ENCODE measurements at regions not wholly inside any gene's neighbourhood (a gene's known extent, or its start where the extent isn't known, plus 50 kb on each side); places are given as distances from the start of the nearest gene placed in this dataset.

DNA sequence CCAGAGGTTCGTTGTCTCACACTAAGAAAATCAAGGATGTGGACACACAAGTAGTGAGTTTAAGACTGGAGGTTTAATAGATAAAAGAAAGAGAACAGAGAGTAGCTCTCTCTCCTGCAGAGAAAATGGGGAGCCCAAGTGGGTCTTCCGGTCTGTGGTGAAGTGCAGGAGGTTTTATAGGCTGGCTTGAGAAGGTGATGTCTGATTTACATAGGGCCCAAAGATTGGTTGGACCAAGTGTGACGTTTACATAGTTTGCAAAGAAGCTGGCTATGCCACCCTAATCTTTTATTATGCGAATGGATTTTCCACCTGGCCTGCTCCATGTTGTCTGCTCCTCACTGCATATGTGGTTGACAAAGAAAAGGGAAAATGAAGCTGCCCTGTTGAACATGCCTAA is 430.4 kb upstream of the TRIB2 start:
- no peak for DNase-seq (ENCODE audit: low read depth)

- DNase-seq (ENCODE audit: low read depth) = no peak
Measured at GRCh38 chr2:12287220-12287751, 429.4 kb upstream of the TRIB2 start.

DNA sequence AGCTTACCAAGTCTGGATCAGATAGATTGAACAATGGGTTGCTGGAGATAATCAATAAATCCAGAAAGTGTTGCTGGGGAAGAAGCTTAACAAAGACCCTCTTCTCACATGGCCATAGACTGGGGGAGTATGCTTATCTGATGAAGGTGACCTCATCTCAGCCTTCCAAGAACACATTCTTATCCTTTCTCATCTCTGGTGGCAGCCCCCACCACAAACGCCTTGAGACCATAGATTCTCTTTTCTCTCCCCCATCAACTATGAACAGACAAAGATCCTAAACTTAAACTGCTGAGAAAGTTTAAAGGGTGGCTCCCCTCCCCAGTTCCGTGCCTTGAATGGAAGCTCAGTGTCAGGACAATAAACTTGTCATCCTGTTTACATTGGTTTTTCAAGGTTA is 428.7 kb upstream of the TRIB2 start:
- DNase-seq (ENCODE audit: low read depth) = no peak

- DNase-seq (ENCODE audit: low read depth) = no peak
Measured at GRCh38 chr2:12289120-12289802, 427.5 kb upstream of the TRIB2 start.

GRCh38 chr2:12291303-12291702 is 425.4 kb upstream of the TRIB2 start:
- no peak for DNase-seq (ENCODE audit: low read depth)

- no peak for DNase-seq (ENCODE audit: low read depth)
Measured at GRCh38 chr2:12293874-12294273, 422.9 kb upstream of the TRIB2 start.

DNA sequence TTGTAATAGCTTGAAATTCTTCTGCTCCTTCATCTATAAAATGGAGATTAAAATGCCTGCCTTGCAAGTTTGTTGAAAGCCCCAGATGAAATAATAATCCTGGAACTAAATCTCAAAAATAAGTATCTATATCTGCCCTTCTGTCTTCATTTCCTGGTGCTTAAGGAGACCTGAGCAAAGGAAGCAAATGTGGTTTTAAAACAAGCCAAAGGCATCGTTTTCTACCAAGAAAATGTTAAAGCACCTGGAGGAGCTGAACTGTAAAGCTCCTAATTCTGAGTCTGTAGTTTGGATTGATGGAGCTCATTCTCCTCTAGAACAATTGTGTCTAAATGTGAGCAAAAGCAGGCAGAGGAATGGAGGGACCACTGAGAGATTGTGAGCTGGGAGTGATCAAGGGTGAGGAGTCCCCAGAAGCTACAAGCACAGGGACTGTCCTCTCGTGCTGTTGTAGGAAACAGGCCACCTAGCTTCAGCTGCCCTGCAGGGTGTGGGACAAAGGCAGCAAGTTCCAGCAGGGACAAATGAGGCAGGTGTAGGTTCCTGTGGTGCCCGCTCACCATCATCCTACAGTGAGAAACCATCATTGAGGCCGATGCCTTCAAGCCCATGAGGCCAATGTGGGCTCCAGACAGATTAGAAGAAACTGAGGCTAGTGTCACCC is 420.7 kb upstream of the TRIB2 start:
- no peak for DNase-seq (ENCODE audit: low read depth)

DNA sequence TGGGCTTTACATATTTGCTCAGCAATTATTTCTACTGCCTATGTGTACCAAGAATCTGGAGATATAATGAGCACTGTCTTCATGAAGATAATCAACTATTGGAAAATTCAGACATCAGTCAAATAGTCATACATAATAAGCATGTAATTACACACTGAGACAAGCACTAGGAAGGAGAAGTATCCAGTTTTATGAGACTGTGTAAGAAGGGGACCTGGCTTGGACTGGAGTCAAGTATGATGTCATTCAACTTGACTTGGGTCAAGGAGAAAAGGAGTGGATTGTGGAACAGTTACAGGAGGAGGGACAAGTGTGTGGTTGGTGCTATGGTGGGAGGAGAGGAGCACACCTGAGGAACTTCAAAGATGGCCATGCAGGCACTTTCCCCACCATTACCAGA is 419.8 kb upstream of the TRIB2 start:
- no peak for DNase-seq (ENCODE audit: low read depth)

GRCh38 chr2:12298352-12298751 is 418.4 kb upstream of the TRIB2 start:
- no peak for DNase-seq (ENCODE audit: low read depth)

- DNase-seq (ENCODE audit: low read depth) = no peak
Measured at GRCh38 chr2:12299431-12299830, 417.3 kb upstream of the TRIB2 start.

DNA sequence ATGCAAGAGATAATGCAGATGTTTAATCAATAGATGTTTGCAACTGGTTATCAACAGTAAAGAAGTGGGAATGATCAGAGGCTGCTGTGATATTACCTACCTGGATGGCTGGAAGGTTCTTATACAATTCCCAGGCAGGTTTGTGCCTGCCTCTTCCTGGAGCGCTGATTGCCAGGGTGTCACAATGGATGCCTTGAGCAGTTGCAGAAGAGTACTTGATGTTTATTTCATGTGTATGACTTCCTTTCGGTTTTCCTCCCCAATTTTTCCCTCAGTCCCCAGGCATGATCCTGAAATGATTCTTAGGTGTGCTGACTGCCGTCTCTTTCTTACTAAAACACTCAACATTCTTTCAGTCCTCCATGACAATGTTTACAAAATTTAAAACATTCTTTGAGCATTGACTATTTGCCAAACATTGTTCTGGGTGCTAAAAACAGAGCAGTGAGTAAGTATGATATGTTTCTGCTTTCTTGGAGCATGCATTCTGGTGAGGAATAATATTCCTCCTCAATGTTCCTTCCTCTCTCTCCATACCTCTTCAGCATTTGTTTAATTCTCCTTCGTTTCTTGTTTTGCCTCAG is 416.6 kb upstream of the TRIB2 start:
- DNase-seq (ENCODE audit: low read depth) = no peak

DNA sequence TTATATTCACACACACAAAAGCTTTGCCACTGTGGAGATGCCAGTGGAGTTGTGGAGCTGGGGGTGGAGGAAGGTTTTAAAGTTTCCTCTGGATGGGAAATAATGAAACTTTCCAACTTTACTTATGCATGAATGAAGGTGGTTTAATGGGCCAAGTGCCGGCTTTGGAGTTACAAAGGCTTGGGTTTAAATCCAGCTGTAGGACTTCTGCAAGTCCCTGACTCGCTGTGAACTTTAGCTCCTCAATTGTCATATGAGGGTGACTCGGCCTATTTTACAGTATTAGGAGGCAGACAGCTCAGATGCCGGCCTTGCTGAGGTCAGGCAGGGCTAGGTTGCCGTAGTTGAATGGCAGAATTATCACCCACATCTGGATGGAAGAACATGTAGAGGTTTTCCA is 415.8 kb upstream of the TRIB2 start:
- DNase-seq (ENCODE audit: low read depth) = no peak

GRCh38 chr2:12302140-12302539 is 414.6 kb upstream of the TRIB2 start:
- no peak for DNase-seq (ENCODE audit: low read depth)

DNA sequence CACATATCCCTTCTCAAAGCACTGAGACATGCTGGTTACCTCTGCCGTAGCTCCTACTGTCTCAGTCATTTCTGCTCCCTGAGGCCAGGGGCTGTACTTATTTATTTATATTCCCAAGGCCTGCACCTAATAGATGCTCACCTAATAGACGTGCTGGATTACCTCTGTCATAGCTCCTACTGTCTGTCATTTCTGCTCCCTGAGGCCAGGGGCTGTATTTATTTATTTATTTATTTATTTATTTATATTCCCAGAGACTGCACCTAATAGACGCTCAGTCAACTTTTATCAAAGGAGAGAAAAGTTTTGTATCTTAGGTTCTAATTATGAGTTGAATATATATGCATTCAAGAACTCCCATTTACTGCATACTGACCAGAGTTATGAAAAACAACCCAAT is 414.0 kb upstream of the TRIB2 start:
- DNase-seq (ENCODE audit: low read depth) = no peak

DNA sequence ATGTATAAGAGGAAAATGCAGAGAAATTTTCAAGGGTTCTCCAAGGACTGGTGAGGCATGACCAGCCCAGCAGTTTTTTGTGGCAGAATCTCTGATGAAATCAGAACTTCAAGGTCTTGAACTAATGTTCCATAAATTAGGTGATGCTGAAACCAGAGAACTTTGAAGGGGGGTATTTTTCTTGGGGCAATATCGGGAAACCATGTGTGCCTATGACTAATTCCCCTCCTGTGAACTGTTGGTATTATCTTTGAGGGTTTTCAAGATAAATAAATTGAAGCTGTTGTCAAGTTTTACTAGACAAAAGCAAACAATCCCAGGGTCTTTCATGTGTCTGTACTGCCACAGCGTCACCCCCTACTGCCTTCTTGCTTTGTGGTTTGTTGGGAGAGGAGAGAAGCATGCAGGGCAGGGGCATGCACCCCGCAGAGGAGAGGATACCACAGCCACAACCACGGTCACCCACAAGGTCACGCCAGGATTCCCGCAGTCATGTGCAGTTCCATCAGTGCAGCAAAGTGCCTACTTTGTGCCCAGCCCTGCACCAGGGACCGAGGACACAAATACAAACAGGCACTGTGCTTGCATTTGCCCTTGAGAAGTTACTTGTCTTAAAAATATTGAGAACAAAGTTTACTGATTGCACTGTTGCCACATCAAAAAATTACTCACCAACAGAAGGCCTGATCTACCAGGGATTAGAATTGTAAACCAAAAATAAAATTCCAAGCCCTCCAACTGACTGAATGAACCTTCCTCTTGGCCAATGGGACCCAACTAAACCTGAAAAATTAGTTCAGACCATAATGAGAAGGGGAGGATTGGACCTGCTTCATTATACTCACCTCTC is 413.3 kb upstream of the TRIB2 start:
- DNase-seq (ENCODE audit: low read depth) = no peak

GRCh38 chr2:12304564-12305171 is 412.1 kb upstream of the TRIB2 start:
- no peak for DNase-seq (ENCODE audit: low read depth)

- no peak for DNase-seq (ENCODE audit: low read depth)
Measured at GRCh38 chr2:12305931-12306330, 410.8 kb upstream of the TRIB2 start.

DNA sequence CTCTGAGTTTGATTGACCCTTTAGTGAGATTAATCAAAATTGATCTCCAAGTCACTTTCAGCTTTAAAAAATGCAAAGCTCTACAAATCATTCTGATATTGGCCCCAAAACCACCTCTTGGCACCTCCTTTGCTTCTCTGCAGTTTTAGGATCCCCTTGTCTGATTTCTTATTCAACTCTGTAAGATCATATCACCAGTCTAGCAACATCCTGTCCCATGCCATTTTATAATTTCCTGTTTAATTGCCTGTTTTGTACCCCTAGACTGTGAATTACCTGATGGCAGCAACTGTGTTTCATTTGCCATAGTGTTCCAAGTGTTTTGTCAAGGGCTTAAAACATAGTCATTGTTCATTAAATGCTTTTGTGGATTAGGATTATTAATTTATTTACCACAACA is 406.3 kb upstream of the TRIB2 start:
- DNase-seq (ENCODE audit: low read depth) = no peak

DNA sequence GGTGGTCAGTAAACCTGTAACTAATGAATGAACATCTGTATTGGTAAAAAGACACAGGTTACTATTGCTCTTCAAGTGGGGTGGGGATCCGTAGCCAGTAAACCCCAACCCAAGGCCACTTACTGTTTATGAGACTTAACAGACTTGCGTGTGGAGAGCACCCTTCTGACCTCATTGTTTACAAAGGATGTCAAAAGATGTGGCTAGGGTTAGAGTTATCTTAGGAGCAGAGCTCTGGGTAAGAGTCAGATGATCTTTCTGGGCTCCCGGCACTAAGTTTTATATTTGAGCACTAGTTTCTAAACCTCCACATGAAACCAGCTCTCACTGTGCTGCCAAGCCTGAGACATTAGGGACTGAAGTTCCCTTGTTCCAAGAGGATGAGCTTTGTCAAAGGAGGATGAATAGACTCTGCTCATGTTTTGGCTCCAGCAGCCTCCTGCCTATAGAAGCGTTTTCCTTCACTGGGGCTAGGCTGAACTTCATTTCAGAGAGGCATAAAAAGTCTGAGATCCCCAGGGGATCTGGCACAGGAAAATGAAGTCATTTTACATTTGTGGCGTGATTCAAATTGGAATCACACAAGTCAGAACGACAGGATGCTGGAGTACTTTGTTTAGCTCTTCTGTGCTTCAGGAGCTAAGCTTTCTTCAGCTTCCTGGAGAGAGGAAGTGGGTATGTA is 403.1 kb upstream of the TRIB2 start:
- no peak for DNase-seq (ENCODE audit: low read depth)

GRCh38 chr2:12314127-12314760 is 402.5 kb upstream of the TRIB2 start:
- DNase-seq (ENCODE audit: low read depth) = no peak

DNA sequence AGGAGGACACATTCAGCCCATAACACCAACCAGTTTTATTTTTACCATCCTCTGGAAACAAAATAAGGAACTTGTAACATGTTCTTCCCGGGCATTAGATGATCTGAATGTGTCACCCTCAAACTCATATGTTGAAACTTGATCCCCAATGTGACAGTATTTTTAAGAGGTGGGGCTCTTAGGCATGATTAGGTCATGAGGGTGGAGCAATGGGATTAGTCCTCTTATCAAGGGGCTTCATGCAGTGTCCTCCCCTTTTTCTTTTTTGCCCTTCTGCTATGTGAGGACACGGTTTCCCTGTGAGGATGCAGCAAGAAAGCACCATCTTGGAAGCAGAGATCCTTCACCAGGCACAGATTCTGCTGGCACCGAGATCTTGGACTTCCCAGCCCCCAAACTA is 401.5 kb upstream of the TRIB2 start:
- DNase-seq (ENCODE audit: low read depth) = no peak

Measured in activated T-cell treated with anti-CD3 and anti-CD28 coated beads for 24 hours (primary cell).